Liver (tissue), 3 donors: ENCODE measurements at regions not wholly inside any gene's neighbourhood (a gene's known extent, or its start where the extent isn't known, plus 50 kb on each side); places are given as distances from the start of the nearest gene placed in this dataset.

Source experiments
- CTCF ChIP-seq: fragments of 150-350 bp; IDR thresholded peaks from 2 replicates; pipeline ENCODE4 v1.5.1; 2017; ENCODE audit warnings: improper control_type of control experiment, low read depth, low read length; ENCODE audit not compliant: missing input control
- GABPA ChIP-seq, 2 donors: IDR thresholded peaks in 1 of 2; conservative IDR thresholded peaks in 1 of 2; 2 replicates each; pipeline ENCODE4 v1.6.1; 2016; ENCODE audit warnings: antibody characterized with exemption in 2 of 2, mild to moderate bottlenecking in 1 of 2, moderate library complexity in 1 of 2
- MAX ChIP-seq: IDR thresholded peaks from 2 replicates; pipeline ENCODE4 v1.6.1; 2016; ENCODE audit warnings: antibody characterized with exemption
- RAD21 ChIP-seq, 2 donors: IDR thresholded peaks; 2 replicates each; pipeline ENCODE4 v1.6.1; 2016; ENCODE audit warnings: antibody characterized with exemption in 2 of 2, mild to moderate bottlenecking in 2 of 2
- YY1 ChIP-seq: IDR thresholded peaks from 2 replicates; pipeline ENCODE4 v1.6.1; 2016; ENCODE audit warnings: antibody characterized with exemption, mild to moderate bottlenecking
- TF ChIP-seq, protein P1 (sequence below): IDR thresholded peaks from 2 replicates; pipeline ENCODE4 v1.6.1; 2016; ENCODE audit warnings: antibody characterized with exemption, mild to moderate bottlenecking
- donor health status: healthy.
- donor health status: healthy.

GRCh38 chr9:95777136-95777535 is 98.4 kb upstream of the ERCC6L2 start:
- TF ChIP-seq CTCF = no peak
- TF ChIP-seq, protein P1, sequence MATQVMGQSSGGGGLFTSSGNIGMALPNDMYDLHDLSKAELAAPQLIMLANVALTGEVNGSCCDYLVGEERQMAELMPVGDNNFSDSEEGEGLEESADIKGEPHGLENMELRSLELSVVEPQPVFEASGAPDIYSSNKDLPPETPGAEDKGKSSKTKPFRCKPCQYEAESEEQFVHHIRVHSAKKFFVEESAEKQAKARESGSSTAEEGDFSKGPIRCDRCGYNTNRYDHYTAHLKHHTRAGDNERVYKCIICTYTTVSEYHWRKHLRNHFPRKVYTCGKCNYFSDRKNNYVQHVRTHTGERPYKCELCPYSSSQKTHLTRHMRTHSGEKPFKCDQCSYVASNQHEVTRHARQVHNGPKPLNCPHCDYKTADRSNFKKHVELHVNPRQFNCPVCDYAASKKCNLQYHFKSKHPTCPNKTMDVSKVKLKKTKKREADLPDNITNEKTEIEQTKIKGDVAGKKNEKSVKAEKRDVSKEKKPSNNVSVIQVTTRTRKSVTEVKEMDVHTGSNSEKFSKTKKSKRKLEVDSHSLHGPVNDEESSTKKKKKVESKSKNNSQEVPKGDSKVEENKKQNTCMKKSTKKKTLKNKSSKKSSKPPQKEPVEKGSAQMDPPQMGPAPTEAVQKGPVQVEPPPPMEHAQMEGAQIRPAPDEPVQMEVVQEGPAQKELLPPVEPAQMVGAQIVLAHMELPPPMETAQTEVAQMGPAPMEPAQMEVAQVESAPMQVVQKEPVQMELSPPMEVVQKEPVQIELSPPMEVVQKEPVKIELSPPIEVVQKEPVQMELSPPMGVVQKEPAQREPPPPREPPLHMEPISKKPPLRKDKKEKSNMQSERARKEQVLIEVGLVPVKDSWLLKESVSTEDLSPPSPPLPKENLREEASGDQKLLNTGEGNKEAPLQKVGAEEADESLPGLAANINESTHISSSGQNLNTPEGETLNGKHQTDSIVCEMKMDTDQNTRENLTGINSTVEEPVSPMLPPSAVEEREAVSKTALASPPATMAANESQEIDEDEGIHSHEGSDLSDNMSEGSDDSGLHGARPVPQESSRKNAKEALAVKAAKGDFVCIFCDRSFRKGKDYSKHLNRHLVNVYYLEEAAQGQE = no peak
- TF ChIP-seq MAX = no peak
- no peak for TF ChIP-seq RAD21 (IDR thresholded peaks at IDR 0.05)
- TF ChIP-seq GABPA (IDR thresholded peaks at IDR 0.05 in 1 of 2, conservative IDR thresholded peaks at IDR 0.05 in 1 of 2) = no peak
- TF ChIP-seq YY1 = no peak
